AG04450 (cell line): ENCODE measurements at regions not wholly inside any gene's neighbourhood (a gene's known extent, or its start where the extent isn't known, plus 50 kb on each side); places are given as distances from the start of the nearest gene placed in this dataset.
"Not testable (repeated sequence)": the region's sequence is repeated elsewhere in the genome, so short reads cannot be mapped to it uniquely, and the experiment has no call there.

Experiments
- CTCF ChIA-PET: fragments of 300-600, 350-600 bp; formaldehyde crosslinking; extraction: SDS; loops from one replicate; lab custom pipeline; 2022; ENCODE audit warnings: antibody characterized with exemption, inconsistent platforms; lab: Charles Lee
- POLR2A ChIA-PET: fragments of 350-600 bp; formaldehyde crosslinking; extraction: SDS; loops from one replicate; lab custom pipeline; 2021; ENCODE audit warnings: antibody characterized with exemption, inconsistent platforms; lab: Yijun Ruan, JAX
- DNase-seq: peaks from one replicate; pipeline ENCODE4 v3.0.0-alpha.2; 2011; ENCODE audit warnings: low read depth, low spot score
- H3K27ac ChIP-seq: one replicate; pipeline ENCODE4 v1.5.1; 2012; ENCODE audit warnings: low read depth, low read length, control low read depth
- H3K27me3 ChIP-seq: one replicate; pipeline ENCODE4 v1.6.0; 2012; ENCODE audit warnings: low read length; ENCODE audit not compliant: control insufficient read depth, insufficient read depth
- H3K4me3 ChIP-seq: 2 replicates; pipeline ENCODE4 v1.5.1; 2011; ENCODE audit warnings: mild to moderate bottlenecking, low read depth, low read length, control low read depth
- H3K9me3 ChIP-seq: 2 replicates; pipeline ENCODE4 v1.5.1; 2012; ENCODE audit warnings: low read length; ENCODE audit not compliant: control insufficient read depth, insufficient read depth
- TF ChIP-seq, protein P1 (sequence below): IDR thresholded peaks from 2 replicates; pipeline ENCODE4 v1.5.1; 2011; ENCODE audit warnings: low read depth, low read length, control low read depth, inconsistent platforms

DNA sequence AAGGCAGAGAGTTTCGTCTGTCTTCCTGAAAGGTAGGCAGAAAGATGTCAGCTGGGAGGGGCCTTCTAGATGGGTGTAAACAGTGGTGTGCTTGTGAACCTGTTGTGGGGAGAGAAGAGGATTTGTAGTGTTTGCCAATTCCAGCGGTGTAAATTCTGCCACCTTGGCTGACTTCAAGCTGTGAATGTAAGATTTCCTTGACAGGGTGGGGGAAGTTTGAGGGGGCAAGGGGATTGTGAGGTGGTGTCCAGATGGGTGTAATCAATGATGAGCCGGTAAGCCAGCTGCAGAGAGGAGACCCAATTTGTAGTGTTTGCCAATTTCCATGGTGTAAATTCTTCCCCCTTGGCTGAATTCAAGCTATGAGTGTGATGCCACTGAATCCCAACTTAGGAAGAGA is 61.0 kb upstream of the ADGRE5 start:
- no peak overlapping the region for H3K4me3 ChIP-seq
- H3K27me3 ChIP-seq = peaks cover 2% of the 10 kb centered on the region
- TF ChIP-seq, protein P1, sequence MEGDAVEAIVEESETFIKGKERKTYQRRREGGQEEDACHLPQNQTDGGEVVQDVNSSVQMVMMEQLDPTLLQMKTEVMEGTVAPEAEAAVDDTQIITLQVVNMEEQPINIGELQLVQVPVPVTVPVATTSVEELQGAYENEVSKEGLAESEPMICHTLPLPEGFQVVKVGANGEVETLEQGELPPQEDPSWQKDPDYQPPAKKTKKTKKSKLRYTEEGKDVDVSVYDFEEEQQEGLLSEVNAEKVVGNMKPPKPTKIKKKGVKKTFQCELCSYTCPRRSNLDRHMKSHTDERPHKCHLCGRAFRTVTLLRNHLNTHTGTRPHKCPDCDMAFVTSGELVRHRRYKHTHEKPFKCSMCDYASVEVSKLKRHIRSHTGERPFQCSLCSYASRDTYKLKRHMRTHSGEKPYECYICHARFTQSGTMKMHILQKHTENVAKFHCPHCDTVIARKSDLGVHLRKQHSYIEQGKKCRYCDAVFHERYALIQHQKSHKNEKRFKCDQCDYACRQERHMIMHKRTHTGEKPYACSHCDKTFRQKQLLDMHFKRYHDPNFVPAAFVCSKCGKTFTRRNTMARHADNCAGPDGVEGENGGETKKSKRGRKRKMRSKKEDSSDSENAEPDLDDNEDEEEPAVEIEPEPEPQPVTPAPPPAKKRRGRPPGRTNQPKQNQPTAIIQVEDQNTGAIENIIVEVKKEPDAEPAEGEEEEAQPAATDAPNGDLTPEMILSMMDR = no peak
- POLR2A ChIA-PET = no interaction called here
- H3K27ac ChIP-seq = no peak overlapping the region
- H3K9me3 ChIP-seq = peaks cover 6% of the 10 kb centered on the region; the same call in 1 of the 2 replicates
- CTCF ChIA-PET = interaction anchor here (0.5 kb wide), 1 partner anchor 458 kb away, joined by 3 read pairs; no protein-coding TSS in a partner anchor
- no peak for DNase-seq

GRCh38 chr19:14319720-14320119 is 61.5 kb upstream of the ADGRE5 start:
- POLR2A ChIA-PET, DNase-seq, H3K27ac ChIP-seq, H3K9me3 ChIP-seq, H3K27me3 ChIP-seq, H3K4me3 ChIP-seq: not testable (repeated sequence)
- CTCF ChIA-PET = interaction anchor here (0.6 kb wide), 1 partner anchor 14 kb away, joined by 3 read pairs; no protein-coding TSS in a partner anchor

DNA sequence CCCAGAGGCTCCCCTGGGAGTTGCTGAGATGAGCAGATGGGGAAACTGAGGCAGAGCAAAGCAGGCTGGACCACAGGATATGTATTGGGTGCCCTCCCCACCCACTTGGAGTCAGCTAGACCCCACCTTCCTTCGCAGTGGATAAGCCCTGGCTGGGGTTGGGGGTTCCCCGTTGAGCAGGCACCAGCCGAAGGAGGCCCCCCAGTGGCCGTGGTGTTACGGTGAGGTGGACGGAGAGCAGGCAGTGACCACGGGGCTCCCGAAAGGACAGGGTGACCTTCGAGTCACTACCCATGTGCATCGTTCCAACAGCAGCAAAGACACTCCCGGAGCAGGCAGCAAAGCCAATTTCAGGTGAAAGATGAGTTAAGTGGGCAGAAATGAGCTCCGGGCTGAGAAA is 62.4 kb upstream of the ADGRE5 start:
- TF ChIP-seq, protein P1 = peak; percentile 15; the same call in 1 of the 2 replicates
- DNase-seq = no peak
- no peak overlapping the region for H3K4me3 ChIP-seq
- POLR2A ChIA-PET = no interaction called here
- H3K27me3 ChIP-seq = peaks cover 2% of the 10 kb centered on the region
- peaks cover 6% of the 10 kb centered on the region; the same call in 1 of the 2 replicates for H3K9me3 ChIP-seq
- CTCF ChIA-PET = interaction anchor here (0.6 kb wide), 1 partner anchor 14 kb away, joined by 3 read pairs; no protein-coding TSS in a partner anchor
- no peak overlapping the region for H3K27ac ChIP-seq

DNA sequence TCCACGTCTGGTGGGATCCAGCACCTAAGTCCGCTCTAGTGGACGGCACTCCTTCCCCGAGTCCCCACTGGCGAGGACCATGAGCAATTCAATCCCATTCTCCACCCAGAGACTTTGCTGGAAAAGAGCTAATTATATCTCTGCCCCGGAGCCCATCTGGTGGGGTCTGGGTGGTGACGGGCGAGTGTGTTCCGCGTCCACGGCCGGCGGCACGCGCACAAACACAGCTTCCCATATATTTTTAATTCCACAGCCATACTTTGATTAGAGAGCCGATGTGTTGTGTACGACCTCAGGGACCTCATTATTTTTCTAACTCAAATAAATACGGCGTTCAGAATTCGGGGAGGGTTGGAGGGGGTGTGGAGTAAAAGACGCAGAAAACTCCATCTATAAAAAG is 64.1 kb upstream of the ADGRE5 start:
- Histone ChIP-seq H3K9me3 (peaks cover 6% of the 10 kb centered on the region; the same call in 1 of the 2 replicates), H3K27me3 (peaks cover 5% of the 10 kb centered on the region), H3K4me3 (no peak overlapping the region), H3K27ac (no peak overlapping the region)
- POLR2A ChIA-PET = no interaction called here
- no peak for DNase-seq
- TF ChIP-seq, protein P1 = no peak
- CTCF ChIA-PET = interaction anchor here (0.6 kb wide), 1 partner anchor 435 kb away, joined by 4 read pairs; no protein-coding TSS in a partner anchor

- TF ChIP-seq, protein P1 = no peak
- no peak overlapping the region for H3K27ac ChIP-seq
- peaks cover 5% of the 10 kb centered on the region for H3K27me3 ChIP-seq
- peaks cover 6% of the 10 kb centered on the region; the same call in 1 of the 2 replicates for H3K9me3 ChIP-seq
- POLR2A ChIA-PET = no interaction called here
- CTCF ChIA-PET = no interaction called here
- DNase-seq = no peak
- no peak overlapping the region for H3K4me3 ChIP-seq
These were observed 65.8 kb upstream of the ADGRE5 start for GRCh38 chr19:14315433-14315832.
